ENCODE measurements at regions not wholly inside any gene's neighbourhood (a gene's known extent, or its start where the extent isn't known, plus 50 kb on each side); places are given as distances from the start of the nearest gene placed in this dataset.

- Mint-ChIP-seq H3K36me3 (ENCODE audit: low read depth) (no peaks in the 10 kb centered on the region), H3K27me3 (ENCODE audit: low read depth) (peaks cover 33% of the 10 kb centered on the region), H3K4me1 (no peaks in the 10 kb centered on the region), H3K27ac (ENCODE audit: unreplicated experiment) (no peak overlapping the region), H3K4me3 (no peak overlapping the region), H3K9me3 (no peaks in the 10 kb centered on the region)
- TF ChIP-seq CTCF (conservative IDR thresholded peaks at IDR 0.05), result no peak
- DNase-seq (ENCODE audit: low read depth, low spot score), result no peak
These were observed 73.3 kb upstream of the PAXBP1 start for GRCh38 chr21:32844653-32845436.

- Mint-ChIP-seq H3K4me3 (no peak overlapping the region), H3K4me1 (no peaks in the 10 kb centered on the region), H3K9me3 (peaks cover 7% of the 10 kb centered on the region), H3K36me3 (ENCODE audit: low read depth) (peaks cover 3% of the 10 kb centered on the region), H3K27ac (ENCODE audit: unreplicated experiment) (no peak overlapping the region), H3K27me3 (ENCODE audit: low read depth) (peaks cover 26% of the 10 kb centered on the region)
- no peak for DNase-seq (ENCODE audit: low read depth, low spot score)
- TF ChIP-seq CTCF (conservative IDR thresholded peaks at IDR 0.05), result no peak
These were observed 87.1 kb upstream of the PAXBP1 start for GRCh38 chr21:32858628-32859027.

- DNase-seq (ENCODE audit: low read depth, low spot score), result no peak
- Mint-ChIP-seq H3K36me3 (ENCODE audit: low read depth) (peaks cover 2% of the 10 kb centered on the region), H3K4me1 (no peaks in the 10 kb centered on the region), H3K27ac (ENCODE audit: unreplicated experiment) (no peak overlapping the region), H3K9me3 (peaks cover 7% of the 10 kb centered on the region), H3K27me3 (ENCODE audit: low read depth) (peaks cover 32% of the 10 kb centered on the region), H3K4me3 (no peak overlapping the region)
- TF ChIP-seq CTCF (conservative IDR thresholded peaks at IDR 0.05), result no peak
These were observed 88.8 kb upstream of the PAXBP1 start for GRCh38 chr21:32860399-32860798.

GRCh38 chr21:32861866-32862265, 90.3 kb upstream of the PAXBP1 start:
- H3K27me3 Mint-ChIP-seq (ENCODE audit: low read depth), result peaks cover 41% of the 10 kb centered on the region
- H3K27ac Mint-ChIP-seq (ENCODE audit: unreplicated experiment), result no peak overlapping the region
- no peaks in the 10 kb centered on the region for H3K4me1 Mint-ChIP-seq
- H3K36me3 Mint-ChIP-seq (ENCODE audit: low read depth), result peaks cover under 1% of the 10 kb centered on the region
- TF ChIP-seq CTCF (conservative IDR thresholded peaks at IDR 0.05), result no peak
- H3K4me3 Mint-ChIP-seq, result no peak overlapping the region
- no peak for DNase-seq (ENCODE audit: low read depth, low spot score)
- peaks cover 3% of the 10 kb centered on the region for H3K9me3 Mint-ChIP-seq

GRCh38 chr21:32867597-32867996, 96.0 kb upstream of the PAXBP1 start:
- Mint-ChIP-seq H3K36me3 (ENCODE audit: low read depth) (no peaks in the 10 kb centered on the region), H3K4me3 (no peak overlapping the region)

More at GRCh38 chr21:32867597-32867996, 96.0 kb upstream of the PAXBP1 start:
- TF ChIP-seq CTCF (conservative IDR thresholded peaks at IDR 0.05), result no peak
- Mint-ChIP-seq H3K4me1 (peaks cover 17% of the 10 kb centered on the region), H3K27me3 (ENCODE audit: low read depth) (peaks cover 61% of the 10 kb centered on the region), H3K9me3 (peaks cover 2% of the 10 kb centered on the region), H3K27ac (ENCODE audit: unreplicated experiment) (no peak overlapping the region)
- DNase-seq (ENCODE audit: low read depth, low spot score), result no peak

Measured in neural crest cell (in vitro differentiated cells).